GM12878 (cell line): ENCODE measurements at regions not wholly inside any gene's neighbourhood (a gene's known extent, or its start where the extent isn't known, plus 50 kb on each side); places are given as distances from the start of the nearest gene placed in this dataset.

Experiments
- ATAC-seq: fragments of 200-7000 bp; cut with Tn5 transposase; 3 replicates; pipeline ENCODE4 v1.9.1; 2020; ENCODE audit warnings: mild to moderate bottlenecking, moderate library complexity
- BruUV-seq: library from RNA; stranded (reverse); fragments of 400-500 nt; replicated peaks from 2 replicates; lab custom pipeline; 2021; lab: Mats Ljungman, UMichigan
- CTCF ChIA-PET: fragments of 300-600 bp; sonication (Branson Sonifier 250); formaldehyde crosslinking; extraction: SDS; loops from one replicate; lab custom pipeline; 2021; ENCODE audit warnings: inconsistent platforms; lab: Yijun Ruan, JAX
- POLR2A ChIA-PET: fragments of 350-600 bp; formaldehyde crosslinking; extraction: SDS; loops from one replicate; lab custom pipeline; 2021; ENCODE audit warnings: inconsistent platforms; lab: Charles Lee
- RAD21 ChIA-PET: fragments of 300-600 bp; sonication (Branson Sonifier 250); formaldehyde crosslinking; loops from one replicate; lab custom pipeline; 2023; ENCODE audit warnings: antibody characterized with exemption; ENCODE audit not compliant: unreplicated experiment; lab: Charles Lee
- SMC1A ChIA-PET: fragments of 300-600 bp; sonication (Branson Sonifier 250); formaldehyde crosslinking; loops from one replicate; lab custom pipeline; 2023; ENCODE audit not compliant: unreplicated experiment, uncharacterized antibody; lab: Charles Lee
- DNase-seq: peaks from one replicate; pipeline ENCODE4 v3.0.0-alpha.2; 2011; ENCODE audit warnings: low read depth, low spot score
- FAIRE-seq: peaks from 3 replicates; lab custom pipeline; 2011; peaks lifted over from hg19 to GRCh38; lab: Jason Lieb, UNC
- H2AFZ ChIP-seq: 2 replicates; pipeline ENCODE4 v1.6.0; 2011; ENCODE audit warnings: low read depth, low read length, control low read depth; ENCODE audit not compliant: control insufficient read depth
- H3K27ac ChIP-seq: 2 replicates; pipeline ENCODE4 v1.5.1; 2011; ENCODE audit warnings: control low read depth; ENCODE audit not compliant: control insufficient read depth, insufficient read depth
- H3K27me3 ChIP-seq, 2 experiments: replicated peaks in 1 of 2; 2 replicates each; pipeline versions ENCODE4 v1.6.0 to v1.6.1; 2011; ENCODE audit warnings: low read length in 1 of 2; ENCODE audit not compliant: control insufficient read depth in 2 of 2, insufficient read depth in 2 of 2
- H3K36me3 ChIP-seq, 2 experiments: 2 replicates each; pipeline ENCODE4 v1.5.1; 2011; ENCODE audit warnings: low read length in 1 of 2; ENCODE audit not compliant: control insufficient read depth in 2 of 2, insufficient read depth in 2 of 2
- H3K4me1 ChIP-seq: 2 replicates; pipeline ENCODE4 v1.6.1; 2011; ENCODE audit warnings: mild to moderate bottlenecking, low read length, moderate library complexity, mixed read lengths; ENCODE audit not compliant: control insufficient read depth, insufficient read depth
- H3K4me2 ChIP-seq: 2 replicates; pipeline ENCODE4 v1.6.0; 2011; ENCODE audit warnings: control low read depth; ENCODE audit not compliant: control insufficient read depth, insufficient read depth
- H3K4me3 ChIP-seq: fragments of 200-600 bp; sonication (generic); 2 replicates; pipeline ENCODE4 v1.5.1; 2016
- H3K79me2 ChIP-seq: 2 replicates; pipeline ENCODE4 v1.6.0; 2011; ENCODE audit warnings: low read length; ENCODE audit not compliant: control insufficient read depth, insufficient read depth
- H3K9ac ChIP-seq: 2 replicates; pipeline ENCODE4 v1.8.0; 2011; ENCODE audit warnings: low read length, control low read depth, mixed read lengths; ENCODE audit not compliant: control insufficient read depth, insufficient read depth
- H3K9me3 ChIP-seq: replicated peaks from 3 replicates; pipeline ENCODE4 v1.5.1; 2011; ENCODE audit warnings: mild to moderate bottlenecking, low read length; ENCODE audit not compliant: control insufficient read depth, insufficient read depth
- H4K20me1 ChIP-seq: 2 replicates; pipeline ENCODE4 v1.6.0; 2011; ENCODE audit not compliant: control insufficient read depth, insufficient read depth
- BACH1 ChIP-seq: fragments of 450-650 bp; IDR thresholded peaks from 2 replicates; pipeline ENCODE4 v1.6.1; 2017; ENCODE audit warnings: mild to moderate bottlenecking, borderline replicate concordance
- CREM ChIP-seq: IDR thresholded peaks from 2 replicates; pipeline ENCODE4 v1.6.1; 2014; ENCODE audit warnings: antibody characterized with exemption, low read depth
- GABPA ChIP-seq: IDR thresholded peaks from 2 replicates; pipeline ENCODE4 v1.6.1; 2014; ENCODE audit warnings: antibody characterized with exemption, low read depth, mild to moderate bottlenecking, inconsistent platforms
- JUND ChIP-seq: IDR thresholded peaks from 2 replicates; pipeline ENCODE4 v1.6.1; 2012; ENCODE audit warnings: low read depth, mild to moderate bottlenecking, low read length, improper control_type of control experiment, moderate library complexity
- NFYA ChIP-seq: IDR thresholded peaks from 2 replicates; pipeline ENCODE4 v1.6.1; 2011; ENCODE audit warnings: low read depth, mild to moderate bottlenecking, low read length, improper control_type of control experiment, borderline replicate concordance
- NKRF ChIP-seq: fragments of 450-650 bp; conservative IDR thresholded peaks from 2 replicates; pipeline ENCODE4 v1.6.1; 2017; ENCODE audit warnings: mild to moderate bottlenecking, moderate library complexity
- PAX5 ChIP-seq: IDR thresholded peaks from 2 replicates; pipeline ENCODE4 v1.6.1; 2011; ENCODE audit warnings: low read depth, low read length, borderline replicate concordance
- POLR2A ChIP-seq: IDR thresholded peaks from 2 replicates; pipeline ENCODE4 v1.6.1; 2011; ENCODE audit warnings: low read depth, mild to moderate bottlenecking, low read length
- TCF12 ChIP-seq: IDR thresholded peaks from 2 replicates; pipeline ENCODE4 v1.6.1; 2011; ENCODE audit warnings: low read depth, mild to moderate bottlenecking, low read length
- ZNF687 ChIP-seq: fragments of 450-650 bp; IDR thresholded peaks from 2 replicates; pipeline ENCODE4 v1.6.1; 2017; ENCODE audit warnings: mild to moderate bottlenecking, moderate library complexity
- WGBS: methylation state at CpG from one replicate; pipeline ENCODE4 v1.1.6; 2016; ENCODE audit warnings: low lambda C conversion rate; ENCODE audit not compliant: insufficient replicate concordance, insufficient coverage; ENCODE audit errors: missing lambda C conversion rate; 5-methylcytosine and 5-hydroxymethylcytosine counted together
- in situ Hi-C: fragments of 300-500 bp; cut with MboI; formaldehyde crosslinking; loops from 9 replicates; pipeline ENCODE4 v1.14.3; 2018; ENCODE audit warnings: mixed read lengths
- intact Hi-C: fragments of 100-400 bp; cut with micrococcal nuclease; formaldehyde crosslinking; loops from one replicate; pipeline ENCODE4 v1.14.2; 2022; ENCODE audit not compliant: unreplicated experiment

GRCh38 chr6:113586413-113587077 is 270.6 kb upstream of the MARCKS start (continued):
- TF ChIP-seq NKRF (no peak), TCF12 (no peak), GABPA (no peak)

GRCh38 chr6:113587078-113587699 is 270.0 kb upstream of the MARCKS start:
- no peaks in the 10 kb centered on the region for H3K27me3 ChIP-seq
- no peaks in the 10 kb centered on the region for H3K9me3 ChIP-seq
- FAIRE-seq = no peak
- no peak overlapping the region for H3K9ac ChIP-seq
- no peak overlapping the region for H3K4me3 ChIP-seq
- in situ Hi-C loops (no loop called here), intact Hi-C loops (no loop called here)
- no peak overlapping the region for H2AFZ ChIP-seq
- 81% methylated on average over 6 of the region's 6 CpGs for WGBS
- DNase-seq = no peak
- ChIA-PET CTCF (interaction anchor here (1.2 kb wide), 1 partner anchor 281 kb away, joined by 3 read pairs; no protein-coding TSS in a partner anchor), POLR2A (no interaction called here), SMC1A (interaction anchor here (1.3 to 1.4 kb wide), 2 partner anchors 10 to 17 kb away, joined by 3 read pairs; no protein-coding TSS in a partner anchor), RAD21 (no interaction called here)
- no peaks in the 10 kb centered on the region for H3K79me2 ChIP-seq
- no peak for ATAC-seq
- no peak overlapping the region for H3K27ac ChIP-seq
- H4K20me1 ChIP-seq = no peaks in the 10 kb centered on the region
- TF ChIP-seq CREM (no peak), NFYA (no peak), ZNF687 (no peak), JUND (no peak), PAX5 (no peak), POLR2A (no peak), BACH1 (no peak)
- H3K4me2 ChIP-seq = no peak overlapping the region
- BruUV-seq = no TSS peak
- no peaks in the 10 kb centered on the region for H3K4me1 ChIP-seq
- H3K36me3 ChIP-seq = no peaks in the 10 kb centered on the region
